NCI-H2107 treated with DMSO at 0.1 percent for 48 hours (cell line): ENCODE measurements at regions not wholly inside any gene's neighbourhood (a gene's known extent, or its start where the extent isn't known, plus 50 kb on each side); places are given as distances from the start of the nearest gene placed in this dataset.

Source experiments
- DNase-seq: peaks from one replicate; lab custom pipeline; 2025; ENCODE audit not compliant: unreplicated experiment; lab: John Stamatoyannopoulos, UW

- no peak for DNase-seq
Observed at GRCh38 chr3:107100573-107100972, 276.7 kb upstream of the CCDC54 start.

GRCh38 chr3:107103786-107104185 lies 273.5 kb upstream of the CCDC54 start:
- DNase-seq, result no peak

GRCh38 chr3:107106316-107106715 lies 270.9 kb upstream of the CCDC54 start:
- DNase-seq, result no peak

GRCh38 chr3:107106907-107107306 lies 270.3 kb upstream of the CCDC54 start:
- no peak for DNase-seq

GRCh38 chr3:107110596-107111305 lies 266.5 kb upstream of the CCDC54 start:
- no peak for DNase-seq

- DNase-seq, result no peak
Observed at GRCh38 chr3:107111872-107112271, 265.4 kb upstream of the CCDC54 start.

GRCh38 chr3:107112356-107112755 lies 264.9 kb upstream of the CCDC54 start:
- no peak for DNase-seq

- DNase-seq, result no peak
Observed at GRCh38 chr3:107116251-107116650, 261.0 kb upstream of the CCDC54 start.

GRCh38 chr3:107117156-107117555 lies 260.1 kb upstream of the CCDC54 start:
- DNase-seq, result no peak

GRCh38 chr3:107117922-107118536 lies 259.2 kb upstream of the CCDC54 start:
- no peak for DNase-seq

- no peak for DNase-seq
Observed at GRCh38 chr3:107124885-107125284, 252.4 kb upstream of the CCDC54 start.

- no peak for DNase-seq
Observed at GRCh38 chr3:107128946-107129345, 248.3 kb upstream of the CCDC54 start.

- DNase-seq, result no peak
Observed at GRCh38 chr3:107130089-107130700, 247.0 kb upstream of the CCDC54 start.

- no peak for DNase-seq
Observed at GRCh38 chr3:107132674-107133073, 244.6 kb upstream of the CCDC54 start.

GRCh38 chr3:107133891-107134290 lies 243.3 kb upstream of the CCDC54 start:
- DNase-seq, result no peak

GRCh38 chr3:107142171-107142570 lies 235.1 kb upstream of the CCDC54 start:
- no peak for DNase-seq

- no peak for DNase-seq
Observed at GRCh38 chr3:107142786-107143575, 234.3 kb upstream of the CCDC54 start.

- DNase-seq, result no peak
Observed at GRCh38 chr3:107150675-107151074, 226.6 kb upstream of the CCDC54 start.

- DNase-seq, result no peak
Observed at GRCh38 chr3:107153981-107154380, 223.3 kb upstream of the CCDC54 start.

- DNase-seq, result no peak
Observed at GRCh38 chr3:107172411-107172810, 204.8 kb upstream of the CCDC54 start.

- DNase-seq, result no peak
Observed at GRCh38 chr3:107184375-107184774, 192.9 kb upstream of the CCDC54 start.

GRCh38 chr3:107188262-107188661 lies 189.0 kb upstream of the CCDC54 start:
- no peak for DNase-seq
